ENCODE measurements at regions not wholly inside any gene's neighbourhood (a gene's known extent, or its start where the extent isn't known, plus 50 kb on each side); places are given as distances from the start of the nearest gene placed in this dataset.

DNA sequence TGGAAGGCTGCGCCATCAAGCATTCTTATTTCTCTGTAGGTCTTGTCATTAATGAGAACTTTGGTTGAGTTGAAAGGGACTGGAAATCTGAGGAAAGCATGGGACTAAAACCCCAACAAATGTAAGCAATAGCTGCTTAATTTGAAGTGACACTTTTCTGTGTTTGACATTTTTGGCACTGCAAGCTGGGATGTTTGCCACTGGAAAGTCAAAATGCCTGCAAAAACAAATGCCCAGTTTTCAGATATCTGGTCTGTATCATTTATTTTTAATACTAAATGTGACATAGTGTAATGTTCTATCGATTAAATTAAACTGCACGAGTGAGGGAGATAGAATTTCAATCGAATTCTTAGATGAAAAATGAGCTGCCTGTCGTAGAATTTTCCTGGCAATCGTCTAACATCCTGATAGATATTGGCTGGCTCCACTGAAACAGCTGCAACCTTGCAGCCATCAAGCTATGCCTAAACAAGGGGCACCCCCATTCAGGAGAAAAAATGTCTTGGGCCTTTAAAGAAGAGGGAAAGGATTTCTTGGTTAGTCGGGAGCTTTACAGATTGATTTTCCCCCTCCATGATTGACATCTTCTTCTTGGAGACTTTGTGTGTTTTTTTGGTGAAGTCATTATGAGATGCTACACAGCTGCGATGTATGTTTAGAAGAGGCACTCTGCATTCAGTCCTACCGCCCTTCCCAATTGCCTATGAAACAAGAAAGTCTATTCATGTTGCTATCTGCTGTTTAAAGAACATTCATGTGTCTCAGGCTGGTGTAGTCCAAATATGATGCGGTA, 316.7 kb upstream of the TBL1XR1 start:
- Mint-ChIP-seq H3K27me3 (ENCODE audit: low read depth, poor library complexity) (no peaks in the 10 kb centered on the region), H3K27ac (no peak overlapping the region)
- no peak for TF ChIP-seq CTCF (IDR thresholded peaks at IDR 0.05)

DNA sequence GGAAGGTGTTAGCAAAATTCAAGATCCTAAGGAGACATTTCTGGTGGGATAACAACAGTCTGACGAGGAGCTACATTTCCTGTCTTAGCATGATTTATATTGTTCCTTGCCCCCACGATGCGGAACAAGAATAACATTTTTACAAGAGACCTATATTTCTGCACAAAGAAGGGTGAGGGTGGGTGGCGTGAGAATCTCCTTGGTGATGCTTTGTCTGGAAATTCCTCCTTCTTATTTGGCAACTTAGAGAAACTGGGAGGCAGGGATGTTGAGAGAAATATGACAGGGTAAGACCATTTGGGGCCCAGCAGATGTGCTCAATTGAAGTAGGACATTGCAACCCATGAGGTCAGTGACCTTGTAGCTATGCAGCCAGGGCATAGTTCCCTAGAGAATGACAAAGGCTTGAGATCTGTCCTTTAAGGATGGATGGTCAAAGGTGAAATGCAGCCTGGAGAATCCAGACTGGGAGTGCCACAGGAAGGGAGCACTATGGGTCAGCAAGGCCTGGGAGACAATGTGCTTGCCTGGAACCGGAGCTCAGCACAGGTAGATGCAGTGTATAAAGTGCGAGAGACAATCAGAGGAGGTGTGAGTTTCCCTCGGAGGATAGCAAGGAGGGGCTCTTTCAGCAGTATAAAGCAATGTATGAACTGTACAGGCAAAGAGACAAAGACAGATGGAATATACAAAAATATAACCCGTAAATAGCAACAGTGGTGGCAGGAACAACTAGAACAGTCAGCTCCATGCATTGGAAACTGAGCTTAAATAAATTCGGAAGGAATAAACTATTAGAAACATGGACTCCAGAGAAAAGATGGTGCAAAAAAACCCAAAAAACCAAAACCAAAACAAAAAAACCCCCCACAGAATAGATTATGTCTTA, 317.6 kb upstream of the TBL1XR1 start:
- H3K27ac Mint-ChIP-seq: no peak overlapping the region

More for the DNA sequence above, 316.7 kb upstream of the TBL1XR1 start:
- Mint-ChIP-seq H3K4me1 (peaks cover 14% of the 10 kb centered on the region), H3K36me3 (ENCODE audit: low read depth) (no peaks in the 10 kb centered on the region), H3K9me3 (peaks cover under 1% of the 10 kb centered on the region), H3K4me3 (no peak overlapping the region)
- no peak for DNase-seq

DNA sequence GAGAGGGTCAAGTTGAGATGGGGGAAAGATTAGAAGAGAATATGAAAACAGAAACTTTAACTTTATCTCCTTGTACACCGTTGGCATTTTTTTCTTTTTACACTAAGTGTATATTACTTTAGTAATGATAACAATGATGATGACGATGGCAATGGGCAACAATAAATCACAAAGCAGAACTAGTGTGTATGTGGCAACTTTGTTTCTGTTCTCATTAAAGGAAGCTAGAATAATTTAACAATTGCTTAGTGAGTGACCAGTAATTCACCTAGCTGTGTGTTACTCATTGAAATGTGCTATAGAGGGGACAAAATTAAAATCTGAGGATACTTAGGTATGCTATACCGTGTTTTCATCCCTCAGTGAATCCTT, 318.5 kb upstream of the TBL1XR1 start:
- Mint-ChIP-seq H3K9me3 (peaks cover 11% of the 10 kb centered on the region), H3K36me3 (ENCODE audit: low read depth) (peaks cover 5% of the 10 kb centered on the region), H3K27me3 (ENCODE audit: low read depth, poor library complexity) (peaks cover 3% of the 10 kb centered on the region), H3K4me3 (no peak overlapping the region), H3K4me1 (peaks cover 26% of the 10 kb centered on the region), H3K27ac (no peak overlapping the region)
- no peak for TF ChIP-seq CTCF (IDR thresholded peaks at IDR 0.05)
- no peak for DNase-seq

More for the DNA sequence above, 317.6 kb upstream of the TBL1XR1 start:
- peaks cover 7% of the 10 kb centered on the region for H3K9me3 Mint-ChIP-seq
- peak; percentile 33 for DNase-seq
- peaks cover 2% of the 10 kb centered on the region for H3K27me3 Mint-ChIP-seq (ENCODE audit: low read depth, poor library complexity)
- TF ChIP-seq CTCF (IDR thresholded peaks at IDR 0.05): no peak
- peaks cover under 1% of the 10 kb centered on the region for H3K36me3 Mint-ChIP-seq (ENCODE audit: low read depth)
- H3K4me3 Mint-ChIP-seq: no peak overlapping the region
- H3K4me1 Mint-ChIP-seq: peaks cover 22% of the 10 kb centered on the region

- H3K27ac Mint-ChIP-seq: no peak overlapping the region
- peaks cover 3% of the 10 kb centered on the region for H3K27me3 Mint-ChIP-seq (ENCODE audit: low read depth, poor library complexity)
- H3K9me3 Mint-ChIP-seq: peaks cover 11% of the 10 kb centered on the region
- peaks cover 28% of the 10 kb centered on the region for H3K4me1 Mint-ChIP-seq
- no peak overlapping the region for H3K4me3 Mint-ChIP-seq
- no peak for TF ChIP-seq CTCF (IDR thresholded peaks at IDR 0.05)
- DNase-seq: peak; percentile 44
- H3K36me3 Mint-ChIP-seq (ENCODE audit: low read depth): peaks cover 5% of the 10 kb centered on the region
Measured at GRCh38 chr3:177516158-177517011, 319.1 kb upstream of the TBL1XR1 start.

DNA sequence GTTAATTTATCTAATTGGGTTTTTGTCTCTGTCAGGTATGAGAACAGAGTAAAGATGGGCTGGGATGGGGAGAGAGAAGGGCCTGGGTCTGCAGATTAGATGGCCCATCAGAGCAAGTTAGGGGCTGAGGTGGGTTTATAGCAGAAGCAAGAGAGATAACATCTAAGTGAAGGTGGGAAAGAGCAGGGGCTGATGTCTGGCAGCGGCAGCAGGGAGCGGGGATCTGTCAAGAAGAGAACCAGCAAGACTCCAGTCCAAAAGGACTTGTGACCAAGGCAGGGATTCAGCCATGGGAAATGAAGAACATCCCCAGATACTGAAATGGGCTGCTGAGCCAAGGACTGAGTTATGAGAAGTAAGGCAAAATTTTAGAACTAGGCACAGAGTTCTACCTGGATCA, 320.6 kb upstream of the TBL1XR1 start:
- no peak for TF ChIP-seq CTCF (IDR thresholded peaks at IDR 0.05)
- no peak overlapping the region for H3K4me3 Mint-ChIP-seq
- H3K36me3 Mint-ChIP-seq (ENCODE audit: low read depth): peaks cover 5% of the 10 kb centered on the region
- H3K9me3 Mint-ChIP-seq: peaks cover 11% of the 10 kb centered on the region
- H3K27me3 Mint-ChIP-seq (ENCODE audit: low read depth, poor library complexity): peaks cover 3% of the 10 kb centered on the region
- peak overlapping the region; percentile 12 for H3K27ac Mint-ChIP-seq
- peaks cover 36% of the 10 kb centered on the region for H3K4me1 Mint-ChIP-seq
- DNase-seq: no peak
